SK-N-MC (cell line): ENCODE measurements at regions not wholly inside any gene's neighbourhood (a gene's known extent, or its start where the extent isn't known, plus 50 kb on each side); places are given as distances from the start of the nearest gene placed in this dataset.

Experiments
- EZH2 ChIP-seq: fragments of 200-600 bp; sonication (generic); IDR thresholded peaks from one replicate; pipeline ENCODE4 v1.6.1; 2017; ENCODE audit warnings: antibody characterized with exemption
- FOXP2 ChIP-seq: optimal IDR thresholded peaks from 2 replicates; pipeline ENCODE3; 2011; ENCODE audit warnings: mild to moderate bottlenecking, moderate library complexity; ENCODE audit not compliant: insufficient read depth; ENCODE audit errors: extremely low read length, control extremely low read depth
- POLR2AphosphoS5 ChIP-seq: IDR thresholded peaks from 2 replicates; pipeline ENCODE4 v1.6.1; 2012; ENCODE audit warnings: mild to moderate bottlenecking, low read depth, low read length, borderline replicate concordance

GRCh38 chr9:3742586-3742985 lies 216.8 kb upstream of the RFX3 start:
- TF ChIP-seq FOXP2 (no peak), EZH2 (no peak), POLR2AphosphoS5 (no peak)
